MCF 10A (cell line): ENCODE measurements at regions not wholly inside any gene's neighbourhood (a gene's known extent, or its start where the extent isn't known, plus 50 kb on each side); places are given as distances from the start of the nearest gene placed in this dataset.

Experiments
- BruUV-seq: library from RNA; stranded (reverse); fragments of 400-500 nt; replicated peaks from 2 replicates; lab custom pipeline; 2021; lab: Mats Ljungman, UMichigan
- CTCF ChIA-PET: fragments of 300-600 bp; sonication (Branson Sonifier 250); formaldehyde crosslinking; extraction: SDS; loops from one replicate; lab custom pipeline; 2021; ENCODE audit warnings: antibody characterized with exemption, inconsistent platforms; lab: Yijun Ruan, JAX
- POLR2A ChIA-PET: fragments of 300-600, 350-650 bp; sonication (Branson Sonifier 250); formaldehyde crosslinking; extraction: SDS; loops from one replicate; lab custom pipeline; 2020; ENCODE audit warnings: antibody characterized with exemption, inconsistent platforms; lab: Yijun Ruan, JAX
- DNase-seq: peaks from one replicate; pipeline ENCODE4 v3.0.0-alpha.2; 2018; ENCODE audit not compliant: unreplicated experiment
- H3K27ac Mint-ChIP-seq: one replicate; pipeline ENCODE4 v1.8.0; 2022; ENCODE audit warnings: mild to moderate bottlenecking, low read depth, mixed read lengths; ENCODE audit not compliant: unreplicated experiment
- H3K27me3 Mint-ChIP-seq: one replicate; pipeline ENCODE4 v1.8.0; 2022; ENCODE audit warnings: mixed read lengths; ENCODE audit not compliant: insufficient read depth, unreplicated experiment
- H3K36me3 Mint-ChIP-seq: one replicate; pipeline ENCODE4 v1.8.0; 2022; ENCODE audit warnings: mild to moderate bottlenecking, moderate library complexity, mixed read lengths; ENCODE audit not compliant: insufficient read depth, unreplicated experiment
- H3K4me1 Mint-ChIP-seq: one replicate; pipeline ENCODE4 v1.8.0; 2022; ENCODE audit warnings: mixed read lengths; ENCODE audit not compliant: insufficient read depth, unreplicated experiment
- H3K4me3 Mint-ChIP-seq: one replicate; pipeline ENCODE4 v1.8.0; 2022; ENCODE audit warnings: mild to moderate bottlenecking, moderate library complexity, mixed read lengths; ENCODE audit not compliant: unreplicated experiment
- H3K9me3 Mint-ChIP-seq: one replicate; pipeline ENCODE4 v1.8.0; 2022; ENCODE audit warnings: mixed read lengths; ENCODE audit not compliant: unreplicated experiment
- intact Hi-C: fragments of 100-400 bp; cut with micrococcal nuclease; formaldehyde crosslinking; loops from 2 replicates; pipeline ENCODE4 v1.14.1; 2022
- TF ChIP-seq, protein P1 (sequence below): fragments of 200-600 bp; IDR thresholded peaks from one replicate; pipeline ENCODE4 v1.8.0; 2022; ENCODE audit warnings: antibody characterized with exemption, mild to moderate bottlenecking; ENCODE audit not compliant: unreplicated experiment

DNA sequence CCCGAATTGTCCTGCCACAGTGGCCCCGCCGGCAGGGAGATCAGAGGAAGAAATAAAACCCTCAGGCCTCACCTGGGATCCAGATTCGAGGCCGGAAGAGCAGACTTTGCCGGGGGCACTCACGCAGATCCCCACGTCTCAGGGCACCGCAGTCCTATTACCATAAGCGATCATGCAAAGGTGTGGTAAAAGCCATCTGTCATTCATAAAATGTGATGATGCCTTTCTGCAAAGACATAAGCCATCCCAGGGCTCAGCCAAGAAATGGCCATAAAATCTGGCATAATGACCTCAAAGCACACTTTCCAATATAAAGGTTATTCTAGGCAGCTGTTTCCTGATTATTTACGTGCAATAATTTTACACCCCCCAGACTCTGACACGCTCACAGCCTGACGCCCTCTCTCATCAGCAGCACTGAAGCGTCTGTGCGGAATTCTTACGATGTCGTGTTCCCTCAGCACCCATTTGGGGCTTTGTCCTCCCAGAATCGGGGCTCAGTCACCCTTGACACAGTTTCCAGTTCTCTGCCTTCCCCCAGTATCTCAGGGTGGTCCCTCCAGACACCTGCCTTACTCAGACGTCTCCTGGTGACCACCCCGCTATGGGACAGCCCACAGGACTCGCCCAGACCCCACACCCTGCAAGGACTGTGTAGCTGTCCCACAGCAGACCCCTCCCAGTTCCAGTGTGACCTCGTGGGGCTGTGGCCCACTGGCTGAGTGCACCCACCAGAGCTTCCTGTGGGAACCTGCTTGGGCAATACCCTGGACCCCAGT lies 74.3 kb upstream of the FAM20C start:
- TF ChIP-seq, protein P1, sequence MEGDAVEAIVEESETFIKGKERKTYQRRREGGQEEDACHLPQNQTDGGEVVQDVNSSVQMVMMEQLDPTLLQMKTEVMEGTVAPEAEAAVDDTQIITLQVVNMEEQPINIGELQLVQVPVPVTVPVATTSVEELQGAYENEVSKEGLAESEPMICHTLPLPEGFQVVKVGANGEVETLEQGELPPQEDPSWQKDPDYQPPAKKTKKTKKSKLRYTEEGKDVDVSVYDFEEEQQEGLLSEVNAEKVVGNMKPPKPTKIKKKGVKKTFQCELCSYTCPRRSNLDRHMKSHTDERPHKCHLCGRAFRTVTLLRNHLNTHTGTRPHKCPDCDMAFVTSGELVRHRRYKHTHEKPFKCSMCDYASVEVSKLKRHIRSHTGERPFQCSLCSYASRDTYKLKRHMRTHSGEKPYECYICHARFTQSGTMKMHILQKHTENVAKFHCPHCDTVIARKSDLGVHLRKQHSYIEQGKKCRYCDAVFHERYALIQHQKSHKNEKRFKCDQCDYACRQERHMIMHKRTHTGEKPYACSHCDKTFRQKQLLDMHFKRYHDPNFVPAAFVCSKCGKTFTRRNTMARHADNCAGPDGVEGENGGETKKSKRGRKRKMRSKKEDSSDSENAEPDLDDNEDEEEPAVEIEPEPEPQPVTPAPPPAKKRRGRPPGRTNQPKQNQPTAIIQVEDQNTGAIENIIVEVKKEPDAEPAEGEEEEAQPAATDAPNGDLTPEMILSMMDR, result no peak
- DNase-seq, result no peak
- intact Hi-C loops, result no loop called here
- ChIA-PET CTCF (no interaction called here), POLR2A (no interaction called here)
- Mint-ChIP-seq H3K4me3 (no peak overlapping the region), H3K4me1 (peaks cover 8% of the 10 kb centered on the region), H3K36me3 (peaks cover 7% of the 10 kb centered on the region), H3K27me3 (no peaks in the 10 kb centered on the region), H3K9me3 (peaks cover 18% of the 10 kb centered on the region), H3K27ac (no peak overlapping the region)
- no TSS peak for BruUV-seq

GRCh38 chr7:118615-119391 lies 73.6 kb upstream of the FAM20C start:
- no peak for DNase-seq
- TF ChIP-seq, protein P1, result no peak
- Mint-ChIP-seq H3K4me3 (no peak overlapping the region), H3K27ac (no peak overlapping the region), H3K36me3 (peaks cover 7% of the 10 kb centered on the region), H3K27me3 (no peaks in the 10 kb centered on the region), H3K4me1 (peaks cover 8% of the 10 kb centered on the region), H3K9me3 (peaks cover 10% of the 10 kb centered on the region)
- no TSS peak for BruUV-seq
- ChIA-PET POLR2A (no interaction called here), CTCF (no interaction called here)
- intact Hi-C loops, result no loop called here

DNA sequence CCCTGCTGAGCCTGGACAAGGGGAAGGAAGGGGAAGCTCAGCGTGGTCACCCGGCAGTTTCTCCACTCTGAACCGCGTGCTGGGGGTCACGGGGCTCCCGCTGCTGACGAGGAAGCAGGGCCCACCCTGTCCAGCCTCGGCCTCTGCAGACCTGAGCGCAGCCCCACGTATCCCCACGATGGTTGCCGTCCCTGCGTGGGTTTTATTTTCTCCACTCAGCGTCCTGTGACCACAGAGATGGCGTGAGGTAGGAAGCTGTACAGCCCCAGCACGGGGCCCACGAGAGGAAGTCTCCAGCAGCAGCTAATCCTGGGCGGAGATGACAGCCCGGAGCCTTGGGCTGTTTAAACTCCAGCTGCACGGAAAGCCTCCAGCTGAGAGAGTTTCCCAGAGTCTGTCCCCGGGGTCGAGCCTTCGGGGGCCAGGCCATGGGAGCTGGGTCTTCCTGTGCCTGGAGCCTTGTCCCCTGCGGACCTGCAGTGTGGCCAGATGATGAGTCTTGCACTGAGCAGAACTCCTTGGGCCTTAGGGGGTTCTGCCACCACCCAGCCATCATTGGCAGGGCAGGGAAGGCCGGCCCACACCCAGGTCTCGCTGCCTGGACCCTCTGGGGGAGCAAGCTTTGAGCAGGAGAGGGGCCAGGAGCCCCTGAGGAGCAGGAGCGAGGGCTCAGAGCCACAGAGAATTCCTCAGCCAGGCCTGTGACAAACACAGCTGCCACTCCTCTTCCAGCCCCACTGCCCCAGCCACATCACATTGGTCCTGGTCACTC lies 72.8 kb upstream of the FAM20C start:
- peaks cover under 1% of the 10 kb centered on the region for H3K36me3 Mint-ChIP-seq
- ChIA-PET CTCF (no interaction called here), POLR2A (no interaction called here)
- no TSS peak for BruUV-seq
- TF ChIP-seq, protein P1, result no peak
- H3K27me3 Mint-ChIP-seq, result no peaks in the 10 kb centered on the region
- H3K9me3 Mint-ChIP-seq, result peaks cover 2% of the 10 kb centered on the region
- H3K4me3 Mint-ChIP-seq, result no peak overlapping the region
- intact Hi-C loops, result no loop called here
- DNase-seq, result no peak
- H3K4me1 Mint-ChIP-seq, result peaks cover 8% of the 10 kb centered on the region
- no peak overlapping the region for H3K27ac Mint-ChIP-seq
